ENCODE measurements at regions not wholly inside any gene's neighbourhood (a gene's known extent, or its start where the extent isn't known, plus 50 kb on each side); places are given as distances from the start of the nearest gene placed in this dataset.

DNA sequence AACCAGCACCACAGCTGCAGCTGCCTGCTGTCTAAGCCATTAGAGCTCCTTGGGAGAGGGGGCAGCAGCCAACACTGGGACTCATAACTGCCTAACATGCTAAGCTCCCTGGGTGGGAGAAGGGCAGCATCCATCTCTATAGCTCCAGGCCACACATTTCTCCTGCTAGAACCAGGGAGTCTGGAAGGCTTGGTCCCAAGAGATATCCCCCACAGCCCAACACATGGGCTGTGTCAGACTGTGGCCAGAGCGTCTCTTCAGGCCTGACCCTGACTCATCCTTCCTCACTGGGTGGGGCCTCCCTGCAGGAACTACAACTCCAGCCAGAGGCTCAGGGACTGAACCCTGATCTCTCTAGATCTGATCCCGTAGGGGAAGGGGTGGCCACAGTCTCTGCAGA, 411.1 kb downstream of the HDGFL1 start:
- in situ Hi-C loops (cut with HindIII; ENCODE audit: low sequenced_read_pairs), result no loop called here

DNA sequence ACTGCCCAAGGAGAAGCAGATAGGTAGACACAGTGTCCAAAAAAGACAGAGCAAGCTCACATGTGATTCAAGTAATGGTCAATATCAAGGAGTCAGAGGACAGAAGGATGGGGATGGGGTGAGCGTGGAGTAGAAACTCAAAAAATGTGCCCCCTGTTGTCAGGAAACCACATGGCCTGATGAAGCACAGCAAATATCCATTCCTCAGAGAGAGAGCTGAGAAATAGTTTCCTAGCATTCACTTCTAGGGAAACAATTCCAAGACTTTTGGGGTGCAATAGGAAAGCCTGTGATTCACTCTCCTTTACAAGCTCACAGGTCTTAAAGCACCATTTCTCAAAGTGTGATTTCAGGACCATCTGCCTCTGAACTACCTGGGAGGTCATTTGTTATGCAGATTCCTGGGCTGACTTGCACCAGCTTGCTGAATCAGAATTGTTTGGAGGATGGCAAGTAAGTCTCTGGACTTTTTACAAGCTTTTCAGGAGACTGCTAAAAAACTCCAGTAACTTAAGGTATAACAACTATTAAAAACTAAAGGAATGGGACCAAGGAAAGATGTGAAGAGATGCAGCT, 432.8 kb downstream of the HDGFL1 start:
- in situ Hi-C loops (cut with HindIII; ENCODE audit: low sequenced_read_pairs), result no loop called here

DNA sequence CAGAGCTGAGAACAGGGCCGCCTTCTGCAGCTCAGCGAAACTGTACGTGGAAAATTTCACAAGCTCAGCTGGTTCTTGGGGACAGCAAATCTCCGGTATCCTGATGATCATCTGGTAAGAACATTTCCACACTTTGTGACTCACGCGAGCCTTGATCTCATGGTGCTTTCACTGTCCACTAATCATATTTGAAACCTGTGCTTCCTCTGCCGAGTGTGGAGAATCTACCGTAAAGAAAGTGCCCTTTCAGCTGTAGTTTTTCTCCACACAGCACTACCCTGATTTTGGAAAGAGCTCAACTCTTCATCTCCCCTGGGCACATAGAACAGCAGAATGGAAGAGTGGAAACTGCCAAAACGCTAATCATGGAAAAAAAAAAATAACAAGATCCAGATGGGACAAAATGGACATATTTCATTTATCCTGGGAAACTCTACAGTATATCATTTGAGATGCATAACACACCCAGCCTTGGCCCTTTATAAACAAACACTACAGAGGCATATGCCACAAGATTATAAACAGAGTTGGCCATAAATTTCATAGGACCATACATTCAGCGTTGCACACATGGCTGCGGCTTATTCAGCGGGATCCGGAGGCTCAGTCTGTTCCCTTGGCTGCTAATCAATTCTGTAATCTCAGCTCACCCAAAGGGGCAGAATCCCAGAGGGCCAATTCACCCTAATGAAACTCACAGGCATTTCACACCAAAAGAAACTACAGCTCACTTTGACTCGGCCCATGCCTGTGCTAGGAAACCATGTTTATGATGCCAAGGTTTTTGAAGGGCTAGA, 434.5 kb downstream of the HDGFL1 start:
- in situ Hi-C loops (cut with HindIII; ENCODE audit: low sequenced_read_pairs), result no loop called here

DNA sequence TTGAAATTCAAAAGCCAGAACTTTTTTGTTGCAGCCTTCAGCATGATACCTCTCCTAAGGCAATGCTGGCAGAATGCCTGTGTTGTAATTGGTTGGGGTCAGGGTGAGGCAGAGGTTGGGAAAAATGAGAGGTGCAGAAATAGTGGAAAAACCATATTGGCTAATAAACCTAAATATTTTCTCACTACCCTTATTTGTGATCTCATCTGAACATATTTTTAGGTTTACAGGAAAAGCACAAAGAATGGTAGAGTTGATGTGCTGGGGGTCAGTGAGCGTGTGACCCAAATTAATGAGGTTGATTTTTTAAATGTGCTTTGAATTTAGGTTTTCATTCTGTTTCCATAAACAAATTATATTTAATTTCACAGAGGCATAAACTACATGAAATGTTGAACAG, 437.3 kb downstream of the HDGFL1 start:
- in situ Hi-C loops (cut with HindIII; ENCODE audit: low sequenced_read_pairs), result no loop called here

DNA sequence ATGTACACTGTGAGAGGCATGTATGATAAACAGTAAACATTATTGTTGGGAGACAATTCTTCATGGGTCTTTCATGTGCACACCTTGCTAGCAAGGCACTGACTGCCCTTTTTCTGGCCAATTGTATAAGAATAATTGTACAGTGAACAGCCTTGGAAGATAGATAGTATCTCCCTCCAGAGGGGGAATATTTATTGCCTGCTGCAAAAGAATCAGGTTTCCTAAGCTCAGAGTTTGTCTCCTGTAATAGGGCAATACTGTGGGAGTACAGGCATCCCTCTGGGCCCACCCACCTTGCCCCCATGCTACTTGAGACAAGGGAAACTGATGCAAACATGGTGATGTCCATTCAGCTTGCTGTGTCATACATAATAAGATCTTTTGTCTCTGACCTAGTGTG, 442.2 kb downstream of the HDGFL1 start:
- in situ Hi-C loops (cut with HindIII; ENCODE audit: low sequenced_read_pairs), result no loop called here

DNA sequence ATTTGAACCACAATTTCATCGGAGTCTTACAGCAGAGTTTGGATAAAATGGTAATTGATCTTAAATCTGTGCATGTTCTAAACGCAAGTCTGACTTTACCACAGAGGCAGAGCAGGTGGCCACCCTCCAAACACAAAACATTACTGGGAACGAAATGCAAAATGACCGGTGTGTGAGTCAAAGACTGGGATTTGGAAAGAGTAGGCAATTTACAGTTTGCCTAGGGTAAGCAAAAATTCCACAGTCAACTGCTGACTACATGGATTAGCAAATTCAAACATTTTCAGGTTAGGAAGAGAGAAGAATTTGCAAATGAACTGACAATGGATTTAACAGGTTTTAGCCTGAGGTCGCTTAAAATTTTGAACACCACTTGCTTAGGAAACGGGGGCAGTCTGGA, 444.4 kb downstream of the HDGFL1 start:
- in situ Hi-C loops (cut with HindIII; ENCODE audit: low sequenced_read_pairs), result no loop called here

DNA sequence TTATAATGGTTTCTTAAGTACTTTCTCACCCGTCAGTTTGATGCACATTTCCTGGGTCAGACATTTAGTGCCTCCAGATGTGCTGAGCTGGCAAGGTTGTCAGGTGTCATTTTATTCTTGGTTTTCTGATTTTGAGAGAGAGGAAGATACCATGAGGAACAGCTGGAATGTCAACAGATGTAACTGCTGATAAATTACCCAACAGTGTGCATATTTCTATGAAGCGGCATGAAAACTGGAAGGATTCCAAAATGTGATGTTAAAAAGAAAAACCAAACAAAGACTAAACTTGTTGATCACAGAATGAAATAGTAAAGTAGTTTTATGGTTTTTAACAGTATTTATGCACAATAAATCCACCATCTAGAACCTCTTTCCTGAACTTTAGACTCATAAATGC, 447.3 kb downstream of the HDGFL1 start:
- in situ Hi-C loops (cut with HindIII; ENCODE audit: low sequenced_read_pairs), result no loop called here

DNA sequence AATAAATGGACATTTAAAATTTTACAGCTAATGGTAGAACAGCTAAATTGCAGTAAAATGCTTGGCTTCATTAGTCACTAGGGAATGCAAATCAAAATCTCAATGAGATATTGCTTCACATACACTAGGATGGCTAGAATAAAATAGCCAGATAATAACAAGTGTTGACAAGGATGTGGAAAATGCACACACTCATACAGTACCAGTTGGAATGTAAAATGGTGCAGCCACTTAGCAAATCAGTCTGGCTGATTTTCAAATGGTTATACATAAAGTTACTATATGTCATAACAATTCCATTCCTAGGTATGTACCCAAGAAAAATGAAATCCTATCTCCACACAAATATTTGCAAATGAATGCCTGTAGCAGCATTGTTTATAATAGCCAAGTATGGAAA, 452.1 kb downstream of the HDGFL1 start:
- in situ Hi-C loops (cut with HindIII; ENCODE audit: low sequenced_read_pairs), result no loop called here

DNA sequence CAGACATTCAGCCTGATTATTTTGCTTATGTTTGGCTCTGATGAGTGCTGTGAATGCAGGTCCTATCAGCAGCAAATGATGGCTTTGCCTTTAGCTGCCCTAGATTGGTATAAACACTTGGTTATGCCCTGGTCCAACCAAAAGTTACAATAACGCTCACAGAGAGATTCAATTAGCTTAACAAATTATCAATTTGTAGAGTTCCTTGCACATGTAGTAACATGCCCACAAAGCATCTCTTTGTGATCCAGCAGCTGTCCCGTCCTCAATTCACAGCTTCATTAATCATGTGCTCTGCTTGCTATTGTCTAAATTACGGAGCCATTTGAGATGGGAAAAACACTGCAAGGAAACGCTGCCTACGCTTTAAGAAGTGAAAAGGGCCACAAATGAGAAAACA, 457.9 kb downstream of the HDGFL1 start:
- in situ Hi-C loops (cut with HindIII; ENCODE audit: low sequenced_read_pairs), result no loop called here

DNA sequence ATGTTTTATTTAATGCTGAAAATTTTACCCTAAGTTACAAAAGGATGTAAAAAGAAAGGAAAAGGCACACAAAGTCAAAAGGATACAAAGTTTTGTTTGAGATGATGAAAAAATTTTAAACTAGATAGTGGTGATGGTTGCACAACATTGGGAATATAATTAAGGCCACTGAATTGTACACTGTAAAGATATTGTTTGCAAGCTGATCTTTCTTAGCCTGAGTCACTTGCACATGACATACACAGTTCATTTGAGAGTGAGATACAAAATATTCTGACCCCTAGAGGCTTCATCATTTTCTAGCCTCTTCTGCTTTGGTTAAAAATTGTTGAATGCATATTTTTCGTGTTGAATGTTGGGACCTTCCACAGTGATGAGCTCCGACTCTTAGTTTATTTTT, 462.6 kb downstream of the HDGFL1 start:
- in situ Hi-C loops (cut with HindIII; ENCODE audit: low sequenced_read_pairs), result no loop called here

DNA sequence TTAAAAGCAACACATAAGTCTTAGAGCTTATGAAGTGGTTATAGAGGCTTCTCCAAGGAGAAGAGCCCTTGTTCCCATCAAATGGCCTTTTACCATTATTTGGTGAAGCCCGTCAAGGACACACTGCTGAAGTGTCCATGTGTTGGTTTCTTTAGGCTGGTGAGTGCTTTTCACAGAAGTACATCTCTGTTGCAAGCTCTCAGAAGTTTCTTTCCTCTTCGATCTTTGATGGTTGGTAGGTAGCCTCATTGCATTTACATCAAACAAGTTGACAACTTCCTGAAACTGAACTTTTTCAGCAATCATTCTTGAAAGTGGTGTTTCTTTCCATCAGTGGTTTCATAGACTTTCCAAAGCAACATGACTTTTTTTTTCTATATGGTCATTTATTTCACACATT, 465.6 kb downstream of the HDGFL1 start:
- in situ Hi-C loops (cut with HindIII; ENCODE audit: low sequenced_read_pairs), result no loop called here

DNA sequence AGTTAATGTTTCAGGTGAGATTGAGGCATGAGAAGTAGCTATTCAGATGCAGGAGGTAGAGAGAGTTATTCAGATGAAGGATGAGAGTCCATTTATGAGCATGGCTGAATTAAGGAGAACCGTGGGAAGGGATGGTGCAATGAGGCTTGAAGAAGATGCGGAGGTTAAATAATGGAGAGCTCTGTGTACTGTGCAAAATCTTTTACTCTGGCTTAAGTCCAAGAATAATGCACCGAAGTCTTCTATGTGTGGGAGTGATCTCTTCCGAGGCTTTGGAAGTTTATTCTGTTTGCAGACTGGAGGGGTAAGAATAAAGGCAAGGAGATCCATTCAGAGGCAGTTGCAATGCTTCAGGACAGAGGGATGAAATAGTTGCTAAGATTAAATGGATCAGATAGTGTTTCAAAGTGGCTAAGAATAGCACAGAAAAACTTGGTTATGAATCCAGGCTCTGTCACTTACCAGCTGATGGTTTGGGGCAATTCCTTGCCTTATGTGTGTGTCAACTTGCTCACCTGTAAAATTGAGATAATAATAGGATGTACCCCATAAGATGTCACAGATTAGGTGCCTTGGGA, 467.1 kb downstream of the HDGFL1 start:
- in situ Hi-C loops (cut with HindIII; ENCODE audit: low sequenced_read_pairs), result no loop called here

DNA sequence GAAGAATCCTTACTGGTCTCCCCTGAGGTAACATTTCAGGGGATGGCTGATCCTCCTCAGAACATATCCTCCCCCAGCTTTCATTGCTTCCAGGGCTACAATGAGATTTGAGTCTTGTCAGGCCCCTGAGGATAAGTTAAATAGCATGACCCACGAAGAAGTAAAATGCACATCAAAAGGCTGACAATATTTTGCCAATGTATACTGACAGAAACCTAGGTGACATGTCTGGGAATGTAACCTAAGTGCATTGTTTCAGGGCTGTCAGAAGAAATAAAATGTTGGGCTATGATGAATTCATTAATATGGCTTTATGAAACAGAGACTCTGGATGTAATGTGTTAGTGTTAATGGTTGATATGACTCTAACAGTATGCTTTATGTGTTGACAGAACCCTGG, 471.5 kb downstream of the HDGFL1 start:
- in situ Hi-C loops (cut with HindIII; ENCODE audit: low sequenced_read_pairs), result no loop called here

DNA sequence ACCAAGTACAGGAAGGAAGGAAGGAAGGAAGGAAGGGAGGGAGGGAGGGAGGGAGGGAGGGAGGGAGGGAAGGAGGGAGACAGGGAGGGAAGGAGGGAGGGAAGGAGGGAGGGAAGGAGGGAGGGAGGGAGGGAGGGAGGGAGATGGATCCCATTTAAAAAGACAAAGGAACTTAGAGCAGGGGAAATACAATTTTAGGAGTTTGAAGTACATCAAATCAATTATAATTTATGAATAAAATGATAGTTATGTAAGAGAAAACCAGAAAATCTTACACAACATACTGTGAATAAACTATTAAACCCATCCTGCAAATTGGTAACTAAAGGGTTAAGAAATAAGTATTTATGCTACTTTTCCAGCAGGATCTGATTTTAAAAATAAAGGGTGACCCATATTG, 475.9 kb downstream of the HDGFL1 start:
- in situ Hi-C loops (cut with HindIII; ENCODE audit: low sequenced_read_pairs), result no loop called here

DNA sequence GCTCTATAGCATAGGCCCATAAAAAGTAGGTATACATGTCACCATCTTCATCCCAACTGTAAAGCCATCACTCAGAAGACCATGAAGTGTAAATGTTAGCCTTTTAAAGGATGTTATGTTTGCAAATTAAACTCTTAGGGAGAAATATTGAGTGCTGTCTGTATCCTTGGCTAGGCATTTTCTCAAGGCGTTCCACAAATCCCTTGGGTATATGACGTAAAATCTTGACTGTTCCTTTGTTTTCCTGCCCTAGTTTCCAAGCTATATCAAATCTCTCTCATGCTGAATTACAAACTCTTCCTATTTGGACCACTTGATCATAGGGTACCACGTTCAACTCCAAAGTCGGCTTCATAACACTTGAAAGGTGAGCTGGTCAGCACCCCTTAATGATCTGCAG, 486.2 kb downstream of the HDGFL1 start:
- in situ Hi-C loops (cut with HindIII; ENCODE audit: low sequenced_read_pairs), result no loop called here

DNA sequence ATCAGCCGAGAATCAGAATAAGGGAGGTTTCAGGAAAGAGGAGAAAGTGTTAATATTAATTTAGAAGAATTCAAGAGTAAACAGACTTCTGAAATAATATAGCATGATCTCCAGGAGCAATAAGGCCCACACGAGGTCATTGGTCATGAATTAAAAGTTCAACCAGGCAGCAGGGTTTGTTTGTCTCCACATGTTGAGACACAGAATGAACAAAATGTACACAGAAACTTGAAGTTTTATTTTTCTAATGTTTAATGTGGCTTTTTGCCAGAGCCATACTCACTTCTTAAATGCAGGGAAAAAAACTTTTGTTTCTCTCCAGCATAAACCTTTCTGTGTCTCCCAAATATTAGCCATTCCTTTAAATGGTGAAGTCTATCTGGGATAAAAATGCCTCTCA, 504.5 kb downstream of the HDGFL1 start:
- in situ Hi-C loops (cut with HindIII; ENCODE audit: low sequenced_read_pairs), result no loop called here

DNA sequence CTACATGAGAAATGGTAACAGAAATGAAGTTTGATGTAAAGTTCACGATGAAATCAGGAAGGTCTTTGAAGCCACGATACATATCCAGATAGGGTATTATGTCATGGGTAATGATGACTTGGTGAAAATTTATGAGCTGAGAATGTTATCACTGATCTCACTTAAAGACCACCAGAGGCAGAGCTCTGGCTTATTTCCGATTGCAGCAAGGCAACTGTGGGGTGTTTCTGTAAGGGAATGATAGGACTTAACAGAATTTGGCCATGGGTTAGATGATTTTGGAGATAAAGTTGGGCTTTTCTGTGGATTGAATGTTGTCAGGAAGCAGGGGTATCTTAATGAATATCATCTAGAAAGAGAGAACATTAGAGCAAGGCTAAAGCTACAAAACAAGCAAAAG, 508.4 kb downstream of the HDGFL1 start:
- in situ Hi-C loops (cut with HindIII; ENCODE audit: low sequenced_read_pairs), result no loop called here

DNA sequence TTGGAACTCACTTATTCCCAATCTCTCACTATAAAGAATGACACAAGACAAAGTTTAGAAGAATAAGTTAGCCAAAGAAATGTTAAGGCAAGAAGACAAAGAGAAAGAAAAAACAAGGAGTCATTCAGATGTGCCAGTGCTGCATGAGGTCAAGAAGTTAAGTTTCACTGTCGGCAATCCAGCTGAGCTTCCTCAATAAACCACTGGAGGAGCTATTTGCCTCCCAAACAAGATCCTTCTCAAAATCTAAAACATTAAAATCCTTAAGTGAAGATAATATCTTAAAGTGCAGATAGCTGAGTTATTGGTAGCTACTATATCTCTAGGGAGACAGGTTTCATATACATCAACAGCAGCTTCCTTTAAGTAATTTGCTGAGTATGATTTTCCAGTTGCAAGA, 512.3 kb downstream of the HDGFL1 start:
- in situ Hi-C loops (cut with HindIII; ENCODE audit: low sequenced_read_pairs), result no loop called here

DNA sequence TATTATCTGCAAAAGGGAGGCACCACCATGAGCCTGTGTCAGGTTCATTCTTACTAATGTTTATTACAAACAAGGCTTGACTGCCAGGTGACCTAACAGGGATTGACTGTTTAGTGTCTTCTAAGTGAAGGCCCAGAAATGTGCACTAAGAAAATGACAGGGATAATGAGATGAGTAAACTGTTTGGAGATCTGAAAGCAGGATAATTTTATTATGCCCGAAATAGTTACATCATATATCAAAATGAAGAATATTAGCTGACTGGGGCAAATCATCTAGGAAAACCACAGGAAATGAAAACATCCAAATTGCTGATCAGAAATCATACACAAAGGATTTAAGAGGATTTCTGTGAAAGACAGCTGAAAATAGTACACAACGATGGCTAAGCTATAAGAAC, 516.7 kb downstream of the HDGFL1 start:
- in situ Hi-C loops (cut with HindIII; ENCODE audit: low sequenced_read_pairs), result no loop called here

DNA sequence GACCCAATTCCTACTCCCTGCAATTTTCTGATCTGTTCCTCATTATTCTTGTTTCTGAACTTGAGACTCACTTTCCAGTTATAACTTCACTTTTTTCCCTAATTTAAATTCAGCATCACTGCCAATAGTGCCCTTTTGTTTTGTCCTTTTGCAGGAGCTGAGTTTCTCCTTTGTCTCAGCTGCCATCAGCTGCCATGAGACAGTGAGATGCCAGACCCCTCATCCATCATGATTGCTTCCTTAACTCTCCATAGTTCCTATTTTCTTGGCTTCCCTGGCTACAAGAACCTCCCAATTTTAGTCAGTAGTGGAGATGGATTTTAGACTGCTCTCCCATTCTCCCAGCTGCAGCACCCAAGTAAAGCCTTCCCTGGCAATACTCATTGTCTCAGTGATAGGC, 518.1 kb downstream of the HDGFL1 start:
- in situ Hi-C loops (cut with HindIII; ENCODE audit: low sequenced_read_pairs), result no loop called here

DNA sequence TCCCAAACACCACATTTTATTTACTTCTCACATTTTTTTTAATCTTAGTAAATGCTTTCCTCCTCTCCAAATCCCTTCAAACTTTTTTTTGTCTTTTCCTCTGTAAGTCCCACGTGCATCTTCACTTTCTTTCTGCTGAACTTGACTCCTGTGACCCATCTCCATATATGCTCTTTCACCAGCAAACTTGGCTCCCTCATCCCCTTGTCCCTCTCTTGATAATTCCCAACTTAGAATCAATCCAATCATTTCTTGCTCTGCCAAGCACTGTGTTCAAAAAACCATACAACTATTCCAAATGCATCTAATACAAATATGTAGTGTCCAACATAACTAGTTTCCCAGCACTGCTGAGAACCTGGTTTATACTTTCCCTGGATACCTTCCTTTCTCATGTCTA, 519.4 kb downstream of the HDGFL1 start:
- in situ Hi-C loops (cut with HindIII; ENCODE audit: low sequenced_read_pairs), result no loop called here

DNA sequence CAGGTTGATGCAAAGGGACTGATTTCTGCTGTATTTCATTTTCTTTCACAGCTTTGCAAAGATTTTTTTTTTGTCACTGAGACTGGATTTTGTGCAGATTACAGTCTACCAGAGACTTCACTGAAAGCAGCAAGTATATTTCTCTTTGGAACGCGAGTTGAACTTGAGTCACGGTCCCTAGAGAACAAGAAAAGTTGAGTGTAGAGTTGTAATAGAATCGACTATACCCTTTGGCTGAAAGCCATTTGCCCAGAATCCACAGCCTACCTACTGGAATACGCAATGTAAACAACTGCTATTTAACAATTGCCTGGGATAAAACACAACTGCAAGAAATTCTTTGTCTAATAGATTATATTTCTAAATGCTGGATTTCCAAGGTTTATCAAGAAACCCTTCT, 520.6 kb downstream of the HDGFL1 start:
- in situ Hi-C loops (cut with HindIII; ENCODE audit: low sequenced_read_pairs), result no loop called here

DNA sequence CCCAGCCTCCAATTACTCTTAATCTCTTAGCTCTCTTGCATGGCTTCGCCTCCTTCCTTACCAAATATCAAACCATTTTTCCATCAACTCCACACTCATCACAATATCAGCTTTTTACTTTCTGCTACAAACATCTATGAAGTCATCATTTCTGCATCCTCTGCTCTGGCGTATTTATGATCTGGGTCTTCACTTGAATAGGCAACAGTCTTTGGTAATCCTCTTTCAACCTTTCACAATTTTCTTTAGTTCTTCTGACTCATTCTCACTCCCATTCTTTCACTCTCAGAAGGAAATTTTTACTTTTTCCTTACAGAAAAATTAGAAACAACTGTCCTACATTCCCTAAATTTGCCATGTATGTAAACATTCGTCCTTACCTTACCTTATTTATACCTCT, 522.4 kb downstream of the HDGFL1 start:
- in situ Hi-C loops (cut with HindIII; ENCODE audit: low sequenced_read_pairs), result no loop called here

Measured in DLD1 (cell line).